ENCODE measurements at regions not wholly inside any gene's neighbourhood (a gene's known extent, or its start where the extent isn't known, plus 50 kb on each side); places are given as distances from the start of the nearest gene placed in this dataset.

DNA sequence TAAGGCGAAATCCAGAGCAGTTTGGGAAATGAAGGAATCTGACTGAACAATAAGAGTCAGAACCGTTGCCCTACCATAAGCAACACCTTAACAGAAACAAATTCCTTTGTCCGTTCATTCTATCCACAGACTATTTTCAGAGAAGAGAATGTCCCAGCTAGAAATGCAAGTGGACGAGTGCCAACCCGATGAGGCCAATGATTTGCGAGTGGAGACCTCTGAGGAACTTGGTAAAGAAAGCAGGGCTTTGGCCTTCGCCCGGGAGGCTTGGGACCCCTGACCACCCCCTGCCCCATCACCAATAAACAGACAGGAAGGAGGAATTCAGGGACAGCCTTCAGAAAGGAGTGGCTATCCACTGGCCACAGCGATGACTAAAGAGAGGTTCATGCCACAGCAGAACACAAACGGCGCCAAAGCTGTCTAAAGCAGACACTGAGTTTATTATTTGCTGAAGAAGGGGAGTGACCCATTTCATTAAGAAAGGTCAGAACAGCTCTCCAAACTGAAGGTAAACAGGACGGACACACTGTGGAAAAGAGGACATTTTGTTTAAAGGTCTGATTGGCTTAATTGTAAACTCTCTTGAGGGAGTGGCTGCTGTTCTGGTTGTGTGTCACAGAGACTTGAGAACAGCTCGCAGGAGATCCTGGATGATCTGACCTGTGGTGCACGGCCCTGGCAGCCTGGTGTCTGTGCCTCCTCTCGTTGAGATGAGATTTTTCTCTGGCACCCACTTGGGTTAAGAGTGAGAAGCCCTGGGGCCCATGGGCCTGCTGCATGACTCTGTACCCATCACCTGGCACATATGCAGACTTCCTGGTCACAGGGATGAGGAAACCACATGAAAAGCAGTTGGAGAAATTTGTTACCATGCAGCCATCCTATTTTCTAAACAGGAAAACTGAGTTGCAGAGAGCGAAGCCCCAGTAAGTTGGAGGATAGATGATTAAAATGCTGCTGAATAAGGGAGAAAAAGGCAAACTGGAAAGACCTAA is 142.0 kb upstream of the PZP start:
- no peak overlapping the region for H2BK120ac ChIP-seq (replicated peaks; ENCODE audit: low read depth, low read length)
- H3K56ac ChIP-seq (replicated peaks; ENCODE audit: insufficient read length, low read depth, low read length): no peak overlapping the region
- H3K27ac ChIP-seq (ENCODE audit: low read depth, low read length): no peak overlapping the region
- H2AFZ ChIP-seq (ENCODE audit: low read length): no peak overlapping the region
- TF ChIP-seq TEAD4 (IDR thresholded peaks at IDR 0.05; ENCODE audit: low read depth, low read length) (no peak), NRF1 (IDR thresholded peaks at IDR 0.05; ENCODE audit: low read depth, low read length) (no peak), SP4 (IDR thresholded peaks at IDR 0.05; ENCODE audit: low read length) (no peak), POLR2A (IDR thresholded peaks at IDR 0.05; ENCODE audit: control extremely low read depth in 1 of 2, low read depth in 2 of 2, low read length in 2 of 2) (no peak), SIRT6 (IDR thresholded peaks at IDR 0.05; ENCODE audit: low read length) (no peak), EP300 (IDR thresholded peaks at IDR 0.05; ENCODE audit: borderline replicate concordance in 1 of 2, low read depth in 2 of 2, low read length in 2 of 2) (no peak), GABPA (IDR thresholded peaks at IDR 0.05; ENCODE audit: borderline replicate concordance, insufficient read depth, low read length) (no peak), ZNF274 (IDR thresholded peaks at IDR 0.05; ENCODE audit: borderline replicate concordance, extremely low read depth, low read length) (no peak), SRF (IDR thresholded peaks at IDR 0.05; ENCODE audit: low read depth, low read length) (no peak)
- no peaks in the 10 kb centered on the region for H3K79me2 ChIP-seq (ENCODE audit: control insufficient read depth in 1 of 2, insufficient read depth in 2 of 2, low read length in 2 of 2)
- H3K4me2 ChIP-seq (ENCODE audit: insufficient read depth in 1 of 2, low read depth in 2 of 2, low read length in 2 of 2): no peak overlapping the region
- no peak overlapping the region for H4K5ac ChIP-seq (ENCODE audit: insufficient read length, low read depth, low read length)
- H4K20me1 ChIP-seq (replicated peaks in 1 of 2; ENCODE audit: control insufficient read depth in 1 of 2, insufficient read depth in 2 of 2, low read length in 2 of 2): no peaks in the 10 kb centered on the region
- DNase-seq (ENCODE audit: low read depth in 1 of 2, low spot score in 2 of 2) (no peak), FAIRE-seq (no peak)
- H3K9ac ChIP-seq (replicated peaks in 1 of 4; ENCODE audit: extremely low read depth in 1 of 4, low read depth in 3 of 4, low read length in 3 of 4): no peak overlapping the region
- H3K4ac ChIP-seq (replicated peaks; ENCODE audit: insufficient read length, low read depth, low read length): no peak overlapping the region
- peaks cover 0 to 2% (median 0%) of the 10 kb centered on the region in 4 experiments; a peak in 1 of 7 replicates for H3K4me1 ChIP-seq (replicated peaks in 1 of 4; ENCODE audit: control insufficient read depth in 3 of 4, insufficient read depth in 4 of 4, low read length in 3 of 4)
- no peaks in the 10 kb centered on the region for H3K36me3 ChIP-seq (ENCODE audit: control insufficient read depth in 2 of 4, insufficient read depth in 4 of 4, low read length in 3 of 4)
- H3K14ac ChIP-seq (ENCODE audit: insufficient read length): no peak overlapping the region
- no peak overlapping the region for H2BK5ac ChIP-seq (ENCODE audit: low read depth, low read length)
- no peaks in the 10 kb centered on the region for H3K79me1 ChIP-seq (ENCODE audit: low read depth, low read length)
- peaks cover 0 to 4% of the 10 kb centered on the region in 2 experiments; a peak in 1 of 4 replicates for H3K9me3 ChIP-seq (ENCODE audit: insufficient read depth in 2 of 2, low read depth in 1 of 2, low read length in 1 of 2)
- no peak overlapping the region for H4K8ac ChIP-seq (ENCODE audit: extremely low read depth, insufficient read depth, low read length)
- H2AK5ac ChIP-seq (ENCODE audit: low read depth, low read length): no peak overlapping the region
- no peak overlapping the region for H3K23ac ChIP-seq (ENCODE audit: insufficient read length)
- ChIA-PET POLR2A (ENCODE audit: partially characterized antibody) (interaction anchor here (1.2 to 1.4 kb wide), 2 partner anchors 12 to 15 kb away, joined by 3 to 6 read pairs; no protein-coding TSS in a partner anchor), CTCF (ENCODE audit: partially characterized antibody) (interaction anchor here (0.8 to 4.4 kb wide), 9 partner anchors 9 to 401 kb away, joined by 3 to 34 read pairs (median 3); no protein-coding TSS in a partner anchor)
- no peak overlapping the region for H2BK12ac ChIP-seq (ENCODE audit: low read depth, low read length)
- no peak overlapping the region for H3K4me3 ChIP-seq (ENCODE audit: extremely low read depth in 1 of 4, insufficient read depth in 2 of 4, low read depth in 3 of 4, low read length in 4 of 4)
- WGBS, 2 experiments (ENCODE audit: extremely low coverage in 1 of 2, insufficient coverage in 1 of 2, insufficient read length in 1 of 2, insufficient replicate concordance in 2 of 2, low coverage in 1 of 2, low lambda C conversion rate in 2 of 2, missing lambda C conversion rate in 1 of 2): 76% methylated on average over 16 of the region's 16 CpGs; no CpG with 5 or more reads in 1 of the 2 experiments
- no peak overlapping the region for H4K91ac ChIP-seq (replicated peaks; ENCODE audit: insufficient read length, low read length)
- no peak overlapping the region for H3K18ac ChIP-seq (ENCODE audit: extremely low read depth, low read length)
- no peaks in the 10 kb centered on the region for H3K27me3 ChIP-seq (replicated peaks in 1 of 4; ENCODE audit: control insufficient read depth in 3 of 4, extremely low read depth in 1 of 4, insufficient read depth in 3 of 4, low read length in 3 of 4)
- H3K23me2 ChIP-seq (ENCODE audit: low read depth, low read length): no peaks in the 10 kb centered on the region
- no peak overlapping the region for H2BK20ac ChIP-seq (ENCODE audit: low read length)
- no peak overlapping the region for H2BK15ac ChIP-seq (ENCODE audit: low read length)
